GM21526 (cell line): ENCODE measurements at regions not wholly inside any gene's neighbourhood (a gene's known extent, or its start where the extent isn't known, plus 50 kb on each side); places are given as distances from the start of the nearest gene placed in this dataset.

Experiments
- ATAC-seq: cut with Tn5 transposase; IDR thresholded peaks from one replicate; pipeline ENCODE4 v1.9.1; 2021; ENCODE audit warnings: moderate library complexity; ENCODE audit not compliant: unreplicated experiment, low FRiP score

DNA sequence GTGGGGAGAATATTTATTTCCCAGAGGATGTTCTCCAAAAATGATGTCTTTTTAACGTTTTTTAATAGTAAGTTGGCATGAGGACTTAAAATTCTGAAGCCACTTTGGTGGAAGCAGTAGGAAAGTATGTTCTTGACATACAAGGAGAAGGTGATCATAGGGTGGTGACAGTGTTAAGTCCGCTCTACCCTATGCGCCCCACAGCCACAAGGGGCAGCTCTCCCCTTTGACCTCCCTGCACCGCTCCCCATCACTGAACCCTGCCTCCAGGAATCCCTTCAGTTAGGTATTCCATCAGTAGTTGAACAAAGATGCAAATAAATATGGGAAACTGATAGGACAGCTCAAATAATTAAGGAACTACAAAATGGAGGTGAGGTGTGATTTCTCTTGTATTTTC lies 111.4 kb downstream of the PLEKHG1 start:
- ATAC-seq, result no peak

DNA sequence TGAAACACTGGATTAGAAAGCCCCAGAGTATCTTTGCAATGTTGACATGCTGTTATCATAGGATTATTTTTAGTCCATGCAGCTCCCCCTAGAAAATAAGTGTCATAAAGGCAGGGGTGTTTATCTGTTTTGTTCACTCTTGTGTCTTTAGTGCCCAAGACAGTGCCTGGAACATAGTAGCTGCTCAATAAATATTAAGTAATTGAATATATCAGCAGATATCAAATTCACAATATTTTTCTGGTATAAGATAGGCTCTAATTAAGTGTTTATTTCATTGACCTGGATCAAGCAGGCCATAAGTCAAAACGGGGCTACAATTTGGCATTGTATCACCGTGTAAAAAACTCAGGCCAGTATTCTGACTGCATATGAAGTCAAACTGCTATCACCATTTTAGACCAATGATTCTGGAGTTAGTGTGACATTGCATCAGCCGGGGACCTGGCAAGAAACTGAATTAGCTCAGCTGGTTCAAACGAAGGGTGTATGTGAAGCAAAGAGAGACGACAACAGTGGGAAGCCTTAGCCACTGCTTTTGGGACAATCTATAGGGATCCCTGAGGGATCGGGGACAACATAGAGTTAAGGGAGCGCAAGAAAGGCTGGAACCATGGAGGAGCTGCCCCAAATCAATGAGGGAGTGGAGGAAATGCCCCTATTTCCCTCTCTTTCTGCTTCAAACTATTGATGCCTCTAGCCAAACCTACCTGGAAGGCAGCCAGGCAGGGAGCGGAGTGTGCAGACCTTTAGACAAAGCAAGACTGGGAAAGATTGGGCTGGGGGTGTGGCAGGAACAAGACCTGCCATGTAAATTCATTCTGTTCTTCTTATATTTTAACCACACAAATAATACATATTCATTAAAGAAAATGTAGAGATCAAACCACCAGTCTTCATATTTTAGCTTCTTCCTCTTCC lies 112.2 kb downstream of the PLEKHG1 start:
- ATAC-seq, result no peak

- ATAC-seq, result no peak
Measured at GRCh38 chr6:150712505-150713252, 113.0 kb downstream of the PLEKHG1 start.

- ATAC-seq, result no peak
Measured at GRCh38 chr6:150713487-150713886, 113.8 kb downstream of the PLEKHG1 start.

DNA sequence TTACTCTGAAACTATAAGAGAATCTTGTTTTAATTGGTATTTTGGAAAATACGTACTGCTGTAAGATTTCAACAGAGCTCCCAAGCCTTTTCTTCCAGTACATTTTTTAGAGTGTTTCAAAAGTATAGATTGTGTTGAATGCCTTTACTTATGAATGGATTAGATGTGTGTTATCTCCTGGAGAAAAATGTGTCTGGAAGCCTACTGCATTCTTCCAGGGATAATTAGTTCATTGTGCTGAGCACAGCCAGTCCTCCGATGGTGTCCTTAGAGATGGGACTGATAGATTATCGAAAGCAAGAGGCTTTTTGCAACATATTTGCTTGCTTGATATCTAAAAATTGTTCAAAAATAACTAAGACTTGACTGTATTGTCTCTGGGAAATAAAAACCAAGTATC lies 114.2 kb downstream of the PLEKHG1 start:
- no peak for ATAC-seq

- ATAC-seq, result no peak
Measured at GRCh38 chr6:150715133-150715532, 115.4 kb downstream of the PLEKHG1 start.

GRCh38 chr6:150717419-150717818 lies 117.7 kb downstream of the PLEKHG1 start:
- no peak for ATAC-seq

DNA sequence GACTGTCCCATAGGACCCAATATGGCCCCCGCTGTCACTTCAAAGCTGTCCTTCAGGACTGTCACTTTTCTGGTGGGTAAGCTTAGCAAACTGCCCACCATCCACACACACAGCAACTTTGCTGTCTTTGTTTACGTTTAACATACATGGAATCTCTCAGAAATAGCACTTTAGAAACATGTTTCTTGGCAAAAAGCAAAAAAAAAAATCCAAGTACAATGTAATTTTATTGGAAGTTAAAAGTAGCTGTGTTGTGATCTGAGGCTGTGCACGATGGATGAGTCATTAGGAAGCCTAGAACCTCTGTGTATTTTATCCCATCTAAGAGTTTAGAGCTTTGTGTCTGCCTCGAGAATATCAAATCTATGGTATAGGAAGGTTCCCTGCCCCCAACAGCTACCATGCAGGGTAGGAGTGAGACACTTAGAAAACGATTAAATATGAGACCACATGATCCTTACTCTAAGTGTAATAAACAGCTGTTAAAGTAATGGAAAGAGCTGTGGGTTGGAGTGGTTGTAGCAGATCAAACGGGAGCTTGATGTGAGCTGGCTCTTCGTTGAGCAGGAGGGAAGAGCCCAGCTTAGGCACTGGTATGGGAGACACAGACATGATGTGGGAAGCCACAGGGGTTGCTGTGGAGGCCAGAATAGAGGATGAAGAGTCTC lies 119.5 kb downstream of the PLEKHG1 start:
- no peak for ATAC-seq

- ATAC-seq, result no peak
Measured at GRCh38 chr6:150719831-150720230, 120.1 kb downstream of the PLEKHG1 start.

- ATAC-seq, result peak; percentile 98
Measured at GRCh38 chr6:150720774-150721233, 121.1 kb downstream of the PLEKHG1 start.

- ATAC-seq, result no peak
Measured at GRCh38 chr6:150721418-150722266, 122.0 kb downstream of the PLEKHG1 start.

- ATAC-seq, result no peak
Measured at GRCh38 chr6:150722614-150723344, 123.1 kb downstream of the PLEKHG1 start.

DNA sequence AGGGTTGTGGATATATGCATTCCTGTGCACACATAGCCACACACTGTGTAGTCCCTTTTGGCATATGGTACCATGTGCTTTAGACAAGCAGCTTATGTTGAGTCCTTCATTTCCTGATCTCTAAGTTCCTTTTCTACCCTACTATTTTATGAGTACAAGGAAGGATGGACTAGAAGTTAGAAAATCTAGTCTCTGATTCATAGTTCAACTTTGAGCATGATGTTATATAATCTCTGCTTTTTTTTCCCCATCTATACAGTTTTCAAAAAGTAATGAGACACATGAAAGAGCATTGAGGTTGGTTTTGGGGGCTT lies 123.6 kb downstream of the PLEKHG1 start:
- no peak for ATAC-seq

DNA sequence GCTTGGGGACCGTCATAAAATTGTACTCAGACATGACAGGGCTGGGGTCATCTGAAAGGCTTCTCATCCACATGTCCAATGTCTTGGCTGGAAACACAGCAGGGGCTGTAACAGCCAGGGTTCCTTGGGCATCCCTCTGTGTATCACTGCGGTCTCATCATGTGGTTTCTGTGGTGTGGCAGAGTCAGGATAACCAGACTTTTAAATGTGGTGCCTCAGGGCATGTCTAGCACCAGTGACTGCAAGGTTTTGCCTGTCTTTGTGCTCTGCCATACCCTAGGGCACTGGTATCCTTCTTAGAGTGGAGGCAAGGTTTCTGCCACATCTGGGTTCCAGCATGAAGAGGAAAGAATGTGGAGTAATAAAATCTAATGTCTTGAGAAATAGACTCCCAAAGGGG lies 124.2 kb downstream of the PLEKHG1 start:
- no peak for ATAC-seq

- no peak for ATAC-seq
Measured at GRCh38 chr6:150725795-150726194, 126.1 kb downstream of the PLEKHG1 start.

GRCh38 chr6:150729188-150729748 lies 129.6 kb downstream of the PLEKHG1 start:
- no peak for ATAC-seq

DNA sequence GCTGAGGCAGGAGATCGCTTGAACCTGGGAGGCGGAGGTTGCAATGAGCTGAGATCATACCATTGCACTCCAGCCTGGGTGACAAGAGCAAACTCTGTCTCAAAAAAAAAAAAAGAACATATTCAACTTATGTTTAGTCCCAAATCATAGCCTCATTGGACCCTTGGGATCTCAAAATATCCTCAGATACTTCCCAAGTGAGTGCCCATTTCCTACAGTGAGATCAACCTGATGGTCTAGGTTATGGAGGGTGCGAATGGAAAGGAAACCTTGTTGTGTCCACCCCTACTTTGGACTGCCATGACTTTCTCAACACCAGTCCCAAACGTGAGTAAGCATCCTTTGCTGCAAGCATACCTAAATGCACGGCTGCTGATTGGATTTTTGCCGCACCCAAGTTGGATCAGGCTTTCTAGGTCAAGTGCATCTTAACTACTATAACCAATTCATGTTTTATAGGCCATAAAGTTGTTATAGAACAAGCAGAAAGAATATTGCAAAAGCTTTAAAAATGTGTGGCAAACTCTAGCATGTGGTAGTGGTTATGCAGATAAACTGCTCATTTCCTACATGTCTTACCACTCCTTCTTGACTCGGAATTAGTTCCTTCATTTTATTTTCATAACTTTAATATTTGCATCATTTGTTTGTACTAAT lies 131.2 kb downstream of the PLEKHG1 start:
- no peak for ATAC-seq

GRCh38 chr6:150732765-150733539 lies 132.6 kb upstream of the MTHFD1L start:
- ATAC-seq, result no peak
